AG04450 (cell line): ENCODE measurements at regions not wholly inside any gene's neighbourhood (a gene's known extent, or its start where the extent isn't known, plus 50 kb on each side); places are given as distances from the start of the nearest gene placed in this dataset.
"Not testable (repeated sequence)": the region's sequence is repeated elsewhere in the genome, so short reads cannot be mapped to it uniquely, and the experiment has no call there.

Experiments
- CTCF ChIA-PET: fragments of 300-600, 350-600 bp; formaldehyde crosslinking; extraction: SDS; loops from one replicate; lab custom pipeline; 2022; ENCODE audit warnings: antibody characterized with exemption, inconsistent platforms; lab: Charles Lee
- POLR2A ChIA-PET: fragments of 350-600 bp; formaldehyde crosslinking; extraction: SDS; loops from one replicate; lab custom pipeline; 2021; ENCODE audit warnings: antibody characterized with exemption, inconsistent platforms; lab: Yijun Ruan, JAX
- DNase-seq: peaks from one replicate; pipeline ENCODE4 v3.0.0-alpha.2; 2011; ENCODE audit warnings: low read depth, low spot score
- H3K27ac ChIP-seq: one replicate; pipeline ENCODE4 v1.5.1; 2012; ENCODE audit warnings: low read depth, low read length, control low read depth
- H3K27me3 ChIP-seq: one replicate; pipeline ENCODE4 v1.6.0; 2012; ENCODE audit warnings: low read length; ENCODE audit not compliant: control insufficient read depth, insufficient read depth
- H3K4me3 ChIP-seq: 2 replicates; pipeline ENCODE4 v1.5.1; 2011; ENCODE audit warnings: mild to moderate bottlenecking, low read depth, low read length, control low read depth
- H3K9me3 ChIP-seq: 2 replicates; pipeline ENCODE4 v1.5.1; 2012; ENCODE audit warnings: low read length; ENCODE audit not compliant: control insufficient read depth, insufficient read depth
- CTCF ChIP-seq: IDR thresholded peaks from 2 replicates; pipeline ENCODE4 v1.5.1; 2011; ENCODE audit warnings: low read depth, low read length, control low read depth, inconsistent platforms

DNA sequence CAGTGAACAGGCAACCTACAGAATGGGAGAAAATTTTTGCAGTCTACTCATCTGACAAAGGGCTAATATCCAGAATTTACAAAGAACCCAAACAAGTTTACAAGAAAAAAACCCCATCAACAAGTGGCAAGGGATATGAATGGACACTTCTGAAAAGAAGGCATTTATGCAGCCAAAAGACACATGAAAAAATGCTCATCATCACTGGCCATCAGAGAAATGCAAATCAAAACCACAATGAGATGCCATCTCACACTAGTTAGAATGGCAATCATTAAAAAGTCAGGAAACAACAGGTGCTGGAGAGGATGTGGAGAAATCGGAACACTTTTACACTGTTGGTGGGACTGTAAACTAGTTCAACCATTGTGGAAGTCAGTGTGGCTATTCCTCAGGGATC, 80.3 kb downstream of the ZNF474 start:
- H3K4me3 ChIP-seq, DNase-seq, H3K27ac ChIP-seq, H3K27me3 ChIP-seq, POLR2A ChIA-PET, H3K9me3 ChIP-seq, CTCF ChIA-PET: not testable (repeated sequence)

- ChIA-PET CTCF (interaction anchor here (0.8 kb wide), 1 partner anchor 23 kb away, joined by 3 read pairs; no protein-coding TSS in a partner anchor), POLR2A (no interaction called here)
- Histone ChIP-seq H3K27me3 (no peaks in the 10 kb centered on the region), H3K9me3 (no peaks in the 10 kb centered on the region), H3K4me3 (no peak overlapping the region), H3K27ac (no peak overlapping the region)
- TF ChIP-seq CTCF, result no peak
- no peak for DNase-seq
These were observed 89.4 kb downstream of the ZNF474 start for GRCh38 chr5:122218778-122219177.

- CTCF ChIA-PET, result interaction anchor here (1.3 kb wide), 1 partner anchor 24 kb away, joined by 3 read pairs; no protein-coding TSS in a partner anchor
These were observed 90.3 kb downstream of the ZNF474 start for GRCh38 chr5:122219436-122220166.

DNA sequence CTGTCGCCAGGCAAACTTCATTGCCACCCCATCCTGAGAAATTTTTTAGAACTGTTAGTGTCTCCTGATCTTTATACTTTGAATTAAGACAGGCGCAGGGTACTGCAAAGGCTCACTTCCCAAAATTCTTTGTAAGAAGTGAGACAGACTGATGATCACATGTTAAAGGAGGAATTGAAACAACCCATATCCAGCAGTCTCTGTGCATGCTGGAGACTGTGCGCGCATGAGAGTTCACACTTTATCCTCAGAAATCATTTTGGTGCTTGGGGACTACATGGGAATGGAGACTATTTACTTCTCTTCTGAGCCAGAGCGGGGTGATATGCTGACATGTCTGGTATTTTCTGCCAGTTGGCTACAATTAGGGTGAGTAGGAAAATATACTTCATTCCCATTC, 91.2 kb downstream of the ZNF474 start:
- H3K27me3 ChIP-seq, result no peaks in the 10 kb centered on the region
- ChIA-PET POLR2A (no interaction called here), CTCF (interaction anchor here (1.3 kb wide), 1 partner anchor 25 kb away, joined by 3 read pairs; no protein-coding TSS in a partner anchor)
- H3K27ac ChIP-seq, result no peak overlapping the region
- DNase-seq, result no peak
- H3K4me3 ChIP-seq, result no peak overlapping the region
- no peak for TF ChIP-seq CTCF
- H3K9me3 ChIP-seq, result no peaks in the 10 kb centered on the region

More at GRCh38 chr5:122219436-122220166, 90.3 kb downstream of the ZNF474 start:
- H3K27me3 ChIP-seq, result no peaks in the 10 kb centered on the region
- no peaks in the 10 kb centered on the region for H3K9me3 ChIP-seq
- DNase-seq, result no peak
- H3K27ac ChIP-seq, result no peak overlapping the region
- TF ChIP-seq CTCF, result no peak
- POLR2A ChIA-PET, result no interaction called here
- no peak overlapping the region for H3K4me3 ChIP-seq

DNA sequence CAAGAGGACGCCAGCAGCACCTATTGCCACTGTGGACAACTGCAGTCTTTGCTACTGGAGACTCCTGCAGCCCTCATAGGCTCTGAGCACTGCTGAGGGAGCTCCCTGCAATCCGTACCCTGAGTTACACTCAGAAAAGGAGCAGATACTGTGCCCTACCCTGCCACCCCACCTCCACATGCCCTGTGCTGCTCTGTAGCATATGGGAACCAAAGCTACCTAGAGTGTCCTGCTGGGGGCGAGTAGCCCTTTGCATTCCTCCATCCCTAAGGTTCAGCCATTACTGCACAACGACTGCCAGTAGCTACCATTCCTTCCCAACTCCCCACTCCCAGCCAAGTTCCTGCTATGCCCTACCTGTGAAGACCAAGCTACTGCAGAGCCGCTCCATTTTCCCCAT, 90.2 kb upstream of the SNCAIP start:
- no peak overlapping the region for H3K4me3 ChIP-seq
- no peaks in the 10 kb centered on the region for H3K9me3 ChIP-seq
- no peak for TF ChIP-seq CTCF
- CTCF ChIA-PET, result interaction anchor here (1.1 kb wide), 1 partner anchor 26 kb away, joined by 3 read pairs; no protein-coding TSS in a partner anchor
- H3K27me3 ChIP-seq, result no peaks in the 10 kb centered on the region
- no peak for DNase-seq
- POLR2A ChIA-PET, result no interaction called here
- H3K27ac ChIP-seq, result no peak overlapping the region
